NCI-H774 (cell line): ENCODE measurements at regions not wholly inside any gene's neighbourhood (a gene's known extent, or its start where the extent isn't known, plus 50 kb on each side); places are given as distances from the start of the nearest gene placed in this dataset.

ENCODE experiments used
- DNase-seq: peaks from one replicate; lab custom pipeline; 2025; lab: John Stamatoyannopoulos, UW

DNA sequence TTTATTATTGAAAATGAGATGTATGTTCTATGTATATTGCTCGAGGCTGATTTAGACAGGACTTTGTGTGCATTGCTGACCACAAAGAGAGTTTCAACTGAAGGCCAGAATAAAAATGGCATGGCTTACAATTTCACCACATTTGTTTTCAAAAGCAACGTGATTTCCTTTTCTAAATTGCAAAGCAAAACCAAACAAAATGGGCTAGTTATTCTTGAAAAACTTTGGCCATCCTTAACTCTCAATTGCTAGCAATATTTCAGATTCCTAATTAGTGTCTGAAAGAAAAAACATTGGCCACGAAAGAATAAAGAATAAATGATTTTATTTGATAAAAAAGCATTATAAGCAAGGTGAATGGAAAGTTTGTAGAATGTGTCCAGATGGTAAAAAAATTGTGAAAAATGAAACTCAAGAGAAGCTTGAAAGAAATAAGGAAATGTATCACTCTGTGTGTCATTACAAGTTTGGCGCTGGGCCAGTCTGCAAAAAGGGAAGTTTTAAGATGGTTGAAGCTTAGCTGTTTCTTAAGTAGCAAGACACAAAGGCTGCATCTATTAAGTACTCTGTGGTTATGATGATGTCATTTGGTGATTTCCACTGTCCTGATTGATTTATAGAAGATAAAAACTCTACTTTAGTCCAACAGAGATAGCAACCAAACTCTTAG is 89.2 kb upstream of the PRLR start:
- no peak for DNase-seq

DNA sequence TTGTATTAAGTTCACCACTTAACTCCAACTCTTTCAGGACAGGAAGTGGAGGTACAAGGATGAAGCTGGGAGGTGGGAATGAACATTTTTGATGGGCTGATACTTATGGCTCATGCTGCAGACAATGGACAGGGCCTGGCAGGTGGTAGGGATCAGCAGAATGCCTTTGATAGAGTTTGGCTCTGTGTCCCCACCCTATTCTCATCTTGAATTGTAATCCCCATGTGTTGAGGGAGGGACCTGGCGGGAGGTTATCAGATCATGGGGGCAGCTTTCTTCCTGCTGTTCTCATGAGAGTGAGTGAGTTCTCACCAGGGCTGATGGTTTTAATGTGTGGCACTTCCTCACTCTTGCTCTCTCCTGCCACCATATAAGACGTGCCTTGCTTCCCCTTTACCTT is 87.3 kb upstream of the PRLR start:
- no peak for DNase-seq

DNA sequence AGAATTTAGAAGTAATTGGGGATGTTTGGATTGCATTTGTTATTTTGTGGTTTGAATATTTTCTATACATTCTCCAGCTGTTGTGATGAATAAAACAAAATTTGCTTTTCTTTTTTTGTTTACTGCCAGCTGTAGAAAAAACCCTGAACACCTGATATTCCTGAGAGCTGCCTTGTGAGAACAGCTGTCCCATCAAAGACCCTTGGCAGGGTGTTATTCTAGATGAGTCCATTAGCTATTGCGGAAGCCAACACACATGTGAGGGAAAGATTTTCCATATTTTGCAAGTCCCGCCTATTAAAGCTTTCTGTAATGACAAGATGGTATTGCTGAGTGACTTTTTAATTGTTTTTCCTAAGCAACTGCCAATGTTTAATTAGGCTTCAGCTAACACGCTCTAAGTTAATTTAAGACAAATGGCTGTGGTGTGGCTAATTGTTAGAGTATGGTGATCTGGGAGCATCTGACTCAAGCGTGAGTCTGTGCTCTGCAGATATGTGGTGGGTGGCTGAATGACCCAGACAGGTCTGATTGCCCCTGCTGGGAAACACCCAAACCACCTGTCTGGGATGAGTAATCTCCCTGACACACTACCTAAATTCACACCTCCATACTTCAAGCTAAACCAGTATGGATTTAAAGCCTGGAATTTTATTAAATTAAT is 86.5 kb upstream of the PRLR start:
- no peak for DNase-seq

DNA sequence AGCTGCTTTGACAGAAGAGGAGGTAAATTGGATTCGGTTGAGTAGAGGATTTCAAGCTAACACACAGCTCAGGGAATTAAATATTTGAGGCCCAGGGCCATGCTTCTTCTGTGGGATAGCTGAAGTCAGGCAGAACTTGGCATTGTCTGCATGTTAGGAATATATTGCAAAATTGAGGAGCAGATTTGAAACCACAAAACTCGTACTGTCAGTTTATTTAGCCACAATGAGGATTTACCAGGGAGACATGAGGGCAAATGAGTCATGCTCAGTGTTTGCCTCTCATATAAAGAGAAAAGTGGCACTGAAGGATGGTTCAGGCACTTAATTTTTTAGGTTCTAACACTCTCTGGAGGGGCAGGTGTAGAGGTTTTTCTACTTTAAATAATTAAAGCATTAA is 83.0 kb upstream of the PRLR start:
- DNase-seq, result no peak

GRCh38 chr5:35312267-35312666 is 82.0 kb upstream of the PRLR start:
- DNase-seq, result no peak

DNA sequence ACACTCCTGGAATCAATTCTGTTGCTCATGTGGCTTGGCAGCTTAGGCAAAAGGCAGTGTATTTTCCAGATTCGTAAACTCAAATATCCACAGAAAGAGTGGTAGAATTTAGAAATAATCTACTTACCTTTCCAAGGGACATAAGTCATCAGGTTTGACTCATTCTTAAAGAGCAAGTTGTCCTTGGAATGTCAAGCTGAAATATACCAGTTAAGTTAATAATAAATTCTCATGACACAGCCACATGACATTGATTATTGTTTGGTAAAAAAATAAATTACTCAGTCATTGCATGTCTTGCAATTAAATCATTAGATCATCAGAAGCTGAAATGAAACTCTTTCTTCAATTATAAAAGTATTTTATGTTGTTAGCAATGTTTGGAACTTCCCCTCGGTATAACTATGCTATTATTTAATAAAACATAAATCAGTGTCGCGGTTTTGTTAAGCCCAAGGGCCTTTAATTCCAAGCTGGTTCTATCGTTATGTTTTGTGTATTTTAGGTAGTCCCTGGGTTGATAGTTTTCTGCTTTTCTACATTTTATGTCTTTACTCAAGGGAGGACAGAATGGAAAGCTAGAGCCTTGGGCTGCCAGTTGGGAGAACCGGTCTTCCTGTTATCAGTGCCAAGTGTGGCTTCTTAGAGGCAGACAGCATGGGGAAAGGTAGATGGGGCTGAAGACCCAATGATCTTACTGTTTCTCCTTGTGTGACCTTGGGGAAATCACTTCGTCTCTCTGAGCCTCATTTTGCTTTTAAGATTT is 79.3 kb upstream of the PRLR start:
- DNase-seq, result no peak

- DNase-seq, result peak; percentile 36
These were observed 78.1 kb upstream of the PRLR start for GRCh38 chr5:35308421-35308820.

GRCh38 chr5:35306716-35307365 is 76.6 kb upstream of the PRLR start:
- no peak for DNase-seq

GRCh38 chr5:35305336-35306020 is 75.2 kb upstream of the PRLR start:
- DNase-seq, result no peak

GRCh38 chr5:35304291-35304690 is 74.0 kb upstream of the PRLR start:
- no peak for DNase-seq

GRCh38 chr5:35303152-35303551 is 72.9 kb upstream of the PRLR start:
- no peak for DNase-seq

DNA sequence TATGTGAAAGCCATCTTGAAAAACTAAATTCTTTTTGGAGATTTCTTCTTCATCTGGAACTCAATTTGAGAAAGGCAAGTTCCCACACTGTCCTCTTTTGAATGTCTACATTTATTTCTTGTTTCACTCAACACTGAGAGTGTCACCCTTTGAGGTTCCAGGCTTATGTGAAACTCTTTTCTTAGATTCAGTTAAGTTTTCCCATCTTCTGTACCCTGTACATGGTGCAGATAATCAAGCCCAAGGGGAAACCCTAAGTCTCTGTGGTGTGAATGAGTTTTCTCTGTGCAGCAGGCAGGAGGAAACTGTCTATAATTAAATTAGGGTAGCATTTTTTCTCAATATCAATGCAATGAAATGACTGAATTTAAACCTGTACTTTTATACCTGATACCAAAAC is 72.3 kb upstream of the PRLR start:
- no peak for DNase-seq

DNA sequence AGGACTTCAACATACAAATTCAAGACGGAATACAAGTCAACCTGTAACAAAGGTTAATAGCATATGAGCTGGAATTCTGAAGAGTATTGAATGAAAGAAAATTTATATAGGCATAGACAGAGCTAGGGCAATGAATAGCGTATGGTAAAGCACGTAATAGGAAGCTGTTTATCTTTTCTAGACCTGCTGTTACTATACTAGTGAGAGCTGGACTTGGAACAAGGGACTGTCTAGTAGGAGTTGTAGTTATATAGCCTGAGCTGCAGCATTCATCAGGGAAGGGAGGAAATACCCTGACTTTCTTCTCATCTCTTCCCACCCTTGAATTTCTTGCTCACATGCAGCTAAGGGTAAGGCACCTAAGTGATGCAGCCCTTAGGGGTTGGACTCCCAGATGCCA is 67.5 kb upstream of the PRLR start:
- no peak for DNase-seq

DNA sequence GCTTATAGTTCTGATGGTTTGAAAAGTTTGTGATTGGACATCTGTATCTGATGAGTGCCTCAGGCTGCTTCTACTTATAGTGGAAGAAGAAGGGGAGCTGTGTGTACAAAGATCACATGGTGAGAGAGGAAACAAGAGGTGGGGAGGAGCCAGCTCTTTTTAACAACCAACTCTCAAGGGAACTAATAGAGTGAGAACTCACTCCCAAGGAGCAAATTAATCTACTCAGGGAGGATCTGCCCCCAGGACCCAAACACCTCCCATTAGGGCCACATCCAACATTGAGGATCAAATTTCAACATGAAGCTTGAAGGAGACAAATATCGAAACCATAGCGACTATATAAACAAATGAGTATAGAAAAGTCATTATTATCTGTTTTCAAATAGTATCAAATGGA is 64.7 kb upstream of the PRLR start:
- DNase-seq, result no peak

GRCh38 chr5:35294017-35294416 is 63.7 kb upstream of the PRLR start:
- DNase-seq, result no peak

DNA sequence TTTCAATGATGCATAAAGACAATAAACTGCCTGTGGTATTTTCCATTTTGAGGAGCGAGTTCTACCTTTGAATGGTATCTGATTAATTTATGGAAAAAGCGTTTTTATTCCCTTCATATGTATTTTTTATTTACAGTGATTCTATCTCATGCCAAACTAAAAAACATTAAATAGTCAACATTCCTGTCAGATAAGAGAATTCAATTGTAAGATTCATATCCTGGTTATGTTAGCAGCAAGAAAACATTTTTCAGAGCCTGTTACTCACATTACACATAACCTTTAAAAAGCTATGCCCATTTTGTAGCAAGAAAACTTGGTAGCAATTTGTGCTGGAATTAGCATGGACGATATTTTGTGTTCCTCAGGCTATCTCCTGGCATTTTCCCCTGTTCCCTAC is 55.1 kb upstream of the PRLR start:
- no peak for DNase-seq

GRCh38 chr5:35285011-35285410 is 54.7 kb upstream of the PRLR start:
- DNase-seq, result no peak

DNA sequence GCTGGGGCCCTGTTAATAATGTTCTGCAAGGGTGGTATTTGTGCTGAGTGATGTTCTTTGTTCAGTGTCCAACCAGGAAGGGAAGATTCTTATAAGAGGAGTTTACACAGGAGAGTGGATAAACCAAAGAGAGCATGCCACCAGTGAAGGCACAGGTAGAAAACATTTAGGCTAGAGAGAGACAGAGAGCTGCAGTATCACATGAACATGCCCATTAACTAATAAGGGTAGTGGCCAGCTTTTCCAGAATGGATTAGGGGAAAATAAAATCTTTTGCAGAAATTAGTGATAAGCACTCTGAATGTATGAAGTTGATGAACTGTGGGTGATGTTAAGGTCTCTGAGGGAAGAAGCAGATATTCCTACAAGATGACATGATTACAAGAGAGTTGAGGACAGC is 54.1 kb upstream of the PRLR start:
- DNase-seq, result no peak

GRCh38 chr5:35282810-35283209 is 52.5 kb upstream of the PRLR start:
- DNase-seq, result no peak

DNA sequence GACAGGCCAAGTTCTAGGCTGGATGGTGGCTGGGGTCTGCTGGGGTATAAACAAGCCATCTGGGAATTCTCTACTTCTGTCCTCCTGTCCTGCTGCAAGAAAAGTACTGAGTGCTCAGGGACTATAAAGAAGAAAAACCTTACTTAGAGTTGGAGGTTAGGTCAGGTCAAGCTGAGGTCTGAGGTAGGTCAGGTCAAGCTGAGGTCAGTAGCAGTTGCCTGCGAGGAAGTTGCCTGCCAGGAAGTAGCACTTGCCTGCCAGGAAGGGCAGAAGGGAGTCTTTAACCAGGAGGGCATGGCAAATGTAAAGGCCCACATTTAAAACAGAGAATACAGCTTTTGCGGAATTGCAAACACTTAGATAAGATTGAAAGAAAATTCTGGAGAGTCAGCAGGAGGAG is 51.3 kb upstream of the PRLR start:
- no peak for DNase-seq
